NCI-H1105 (cell line): ENCODE measurements at regions not wholly inside any gene's neighbourhood (a gene's known extent, or its start where the extent isn't known, plus 50 kb on each side); places are given as distances from the start of the nearest gene placed in this dataset.
"Not testable (repeated sequence)": the region's sequence is repeated elsewhere in the genome, so short reads cannot be mapped to it uniquely, and the experiment has no call there.

Source experiments
- DNase-seq: peaks from one replicate; lab custom pipeline; 2025; lab: John Stamatoyannopoulos, UW

GRCh38 chrX:13476384-13476783 is 93.0 kb upstream of the EGFL6 start:
- no peak for DNase-seq

- no peak for DNase-seq
Observed at GRCh38 chrX:13474164-13474516, 95.3 kb upstream of the EGFL6 start.

- no peak for DNase-seq
Observed at GRCh38 chrX:13473442-13474163, 95.8 kb upstream of the EGFL6 start.

- DNase-seq, result no peak
Observed at GRCh38 chrX:13472975-13473374, 96.4 kb upstream of the EGFL6 start.

- no peak for DNase-seq
Observed at GRCh38 chrX:13471269-13471668, 98.1 kb upstream of the EGFL6 start.

- no peak for DNase-seq
Observed at GRCh38 chrX:13470685-13470977, 98.8 kb upstream of the EGFL6 start.

- DNase-seq, result no peak
Observed at GRCh38 chrX:13469963-13470684, 99.3 kb upstream of the EGFL6 start.

- no peak for DNase-seq
Observed at GRCh38 chrX:13468096-13468495, 101.3 kb upstream of the EGFL6 start.

GRCh38 chrX:13467243-13467642 is 102.2 kb upstream of the EGFL6 start:
- no peak for DNase-seq

- no peak for DNase-seq
Observed at GRCh38 chrX:13464599-13465275, 104.7 kb upstream of the EGFL6 start.

GRCh38 chrX:13463608-13464007 is 105.8 kb upstream of the EGFL6 start:
- DNase-seq, result no peak

GRCh38 chrX:13452283-13452682 is 117.1 kb upstream of the EGFL6 start:
- DNase-seq, result no peak

GRCh38 chrX:13449441-13449840 is 120.0 kb upstream of the EGFL6 start:
- DNase-seq, result no peak

- DNase-seq, result no peak
Observed at GRCh38 chrX:13448941-13449340, 120.5 kb upstream of the EGFL6 start.

- DNase-seq, result not testable (repeated sequence)
Observed at GRCh38 chrX:13441608-13442007, 121.8 kb upstream of the ATXN3L start.

GRCh38 chrX:13440176-13440575 is 120.3 kb upstream of the ATXN3L start:
- DNase-seq, result no peak

- DNase-seq, result no peak
Observed at GRCh38 chrX:13433298-13433605, 113.4 kb upstream of the ATXN3L start.

- DNase-seq, result no peak
Observed at GRCh38 chrX:13432414-13433297, 112.8 kb upstream of the ATXN3L start.

- DNase-seq, result no peak
Observed at GRCh38 chrX:13430136-13430827, 110.4 kb upstream of the ATXN3L start.

- no peak for DNase-seq
Observed at GRCh38 chrX:13428053-13428786, 108.4 kb upstream of the ATXN3L start.

- no peak for DNase-seq
Observed at GRCh38 chrX:13427441-13428052, 107.7 kb upstream of the ATXN3L start.
